Tibial artery (tissue), 4 donors: ENCODE measurements at regions not wholly inside any gene's neighbourhood (a gene's known extent, or its start where the extent isn't known, plus 50 kb on each side); places are given as distances from the start of the nearest gene placed in this dataset.
A peak's percentile ranks its signal among the peaks of the same experiment; 100 is the strongest.

Experiments
- DNase-seq, 2 donors: peaks; one replicate each; pipeline ENCODE4 v3.0.0-alpha.2; 2019
- H3K27ac ChIP-seq, 2 donors: fragments of 200-600 bp; sonication (generic) in 1 of 2; 1 replicate in 1 of 2; 2 replicates in 1 of 2; pipeline ENCODE4 v1.5.1; 2018 to 2019; ENCODE audit warnings: mild to moderate bottlenecking in 1 of 2
- H3K27me3 ChIP-seq, 2 donors: fragments of 200-600 bp; sonication (generic) in 1 of 2; one replicate each; pipeline versions ENCODE4 v1.5.1 to v1.6.0; 2016 to 2019
- H3K36me3 ChIP-seq, 3 donors: fragments of 200-600 bp; sonication (generic) in 2 of 3; one replicate each; pipeline ENCODE4 v1.5.1; 2016 to 2019; ENCODE audit warnings: mild to moderate bottlenecking in 2 of 3
- H3K4me1 ChIP-seq, 4 donors: fragments of 200-600 bp; sonication (generic) in 2 of 4; 1 replicate in 3 of 4; 2 replicates in 1 of 4; pipeline ENCODE4 v1.5.1; 2016 to 2019
- H3K4me3 ChIP-seq, 2 donors: fragments of 200-600 bp; sonication (generic) in 1 of 2; 1 replicate in 1 of 2; 2 replicates in 1 of 2; pipeline ENCODE4 v1.5.1; 2018 to 2019; ENCODE audit warnings: mild to moderate bottlenecking in 2 of 2
- H3K9me3 ChIP-seq, 3 donors: fragments of 200-600 bp; sonication (generic) in 1 of 3; one replicate each; pipeline ENCODE4 v1.5.1; 2016 to 2019
- intact Hi-C: fragments of 100-400 bp; cut with DNase I; formaldehyde crosslinking; loops from one replicate; pipeline ENCODE4 v1.15.0; 2023; ENCODE audit warnings: low total_unique reads
- TF ChIP-seq, protein P1 (sequence below), 2 experiments: fragments of 200-600 bp in 1 of 2; fragments of 450-650 bp in 1 of 2; IDR thresholded peaks; one replicate each; pipeline ENCODE4 v1.5.1; 2017 to 2019; ENCODE audit warnings: antibody characterized with exemption in 2 of 2, mild to moderate bottlenecking in 1 of 2, moderate library complexity in 1 of 2

DNA sequence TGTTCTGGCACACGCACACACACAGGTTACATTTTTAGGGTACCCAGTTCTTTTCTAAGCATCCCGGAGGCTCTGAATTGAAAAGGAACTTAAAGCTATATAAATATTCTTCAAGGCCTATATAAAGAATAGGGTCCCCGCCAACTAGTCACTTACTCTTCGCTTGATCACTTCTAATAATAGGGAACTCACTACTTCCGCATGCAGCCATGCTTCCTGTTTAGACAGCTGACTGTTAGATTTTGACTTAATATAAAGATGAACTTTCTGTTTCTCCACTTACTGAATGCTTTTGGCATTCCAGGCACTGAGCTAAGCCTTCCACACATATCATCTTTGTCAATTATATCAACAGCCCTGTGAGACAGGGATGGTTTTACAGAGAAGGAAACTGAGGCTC, 259.6 kb downstream of the TSHZ3 start:
- H3K9me3 ChIP-seq = no peaks in the 10 kb centered on the region
- H3K4me1 ChIP-seq = no peaks in the 10 kb centered on the region
- TF ChIP-seq, protein P1, sequence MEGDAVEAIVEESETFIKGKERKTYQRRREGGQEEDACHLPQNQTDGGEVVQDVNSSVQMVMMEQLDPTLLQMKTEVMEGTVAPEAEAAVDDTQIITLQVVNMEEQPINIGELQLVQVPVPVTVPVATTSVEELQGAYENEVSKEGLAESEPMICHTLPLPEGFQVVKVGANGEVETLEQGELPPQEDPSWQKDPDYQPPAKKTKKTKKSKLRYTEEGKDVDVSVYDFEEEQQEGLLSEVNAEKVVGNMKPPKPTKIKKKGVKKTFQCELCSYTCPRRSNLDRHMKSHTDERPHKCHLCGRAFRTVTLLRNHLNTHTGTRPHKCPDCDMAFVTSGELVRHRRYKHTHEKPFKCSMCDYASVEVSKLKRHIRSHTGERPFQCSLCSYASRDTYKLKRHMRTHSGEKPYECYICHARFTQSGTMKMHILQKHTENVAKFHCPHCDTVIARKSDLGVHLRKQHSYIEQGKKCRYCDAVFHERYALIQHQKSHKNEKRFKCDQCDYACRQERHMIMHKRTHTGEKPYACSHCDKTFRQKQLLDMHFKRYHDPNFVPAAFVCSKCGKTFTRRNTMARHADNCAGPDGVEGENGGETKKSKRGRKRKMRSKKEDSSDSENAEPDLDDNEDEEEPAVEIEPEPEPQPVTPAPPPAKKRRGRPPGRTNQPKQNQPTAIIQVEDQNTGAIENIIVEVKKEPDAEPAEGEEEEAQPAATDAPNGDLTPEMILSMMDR (IDR thresholded peaks at IDR 0.05) = no peak
- no peak overlapping the region for H3K4me3 ChIP-seq
- peak in 1 of 2 donors; percentile 45 for DNase-seq
- H3K27ac ChIP-seq = no peak overlapping the region
- intact Hi-C loops = no loop called here
- no peaks in the 10 kb centered on the region for H3K36me3 ChIP-seq
- H3K27me3 ChIP-seq = no peaks in the 10 kb centered on the region

DNA sequence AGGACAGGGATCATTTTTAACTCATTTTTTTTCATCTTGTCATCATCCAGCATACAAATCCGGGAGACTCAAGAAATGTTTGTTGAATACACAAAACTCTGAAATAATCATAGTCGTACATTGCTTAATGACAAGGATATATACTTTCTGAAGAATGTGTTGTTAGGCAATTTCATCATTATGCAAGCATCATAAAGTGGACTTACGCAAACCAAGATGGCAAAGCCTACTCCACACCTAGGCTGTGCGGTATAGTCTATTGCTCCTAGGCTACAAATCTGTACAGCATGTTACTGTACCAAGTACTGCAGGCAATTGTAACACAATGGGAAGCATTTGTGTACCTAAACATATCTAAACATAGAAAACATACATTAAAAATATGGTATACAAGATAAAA, 264.1 kb downstream of the TSHZ3 start:
- H3K27me3 ChIP-seq = no peaks in the 10 kb centered on the region
- H3K4me1 ChIP-seq = no peaks in the 10 kb centered on the region
- intact Hi-C loops = no loop called here
- no peak overlapping the region for H3K27ac ChIP-seq
- TF ChIP-seq, protein P1 (IDR thresholded peaks at IDR 0.05) = no peak
- DNase-seq = no peak
- no peaks in the 10 kb centered on the region for H3K36me3 ChIP-seq
- H3K9me3 ChIP-seq = no peaks in the 10 kb centered on the region
- H3K4me3 ChIP-seq = no peak overlapping the region

DNA sequence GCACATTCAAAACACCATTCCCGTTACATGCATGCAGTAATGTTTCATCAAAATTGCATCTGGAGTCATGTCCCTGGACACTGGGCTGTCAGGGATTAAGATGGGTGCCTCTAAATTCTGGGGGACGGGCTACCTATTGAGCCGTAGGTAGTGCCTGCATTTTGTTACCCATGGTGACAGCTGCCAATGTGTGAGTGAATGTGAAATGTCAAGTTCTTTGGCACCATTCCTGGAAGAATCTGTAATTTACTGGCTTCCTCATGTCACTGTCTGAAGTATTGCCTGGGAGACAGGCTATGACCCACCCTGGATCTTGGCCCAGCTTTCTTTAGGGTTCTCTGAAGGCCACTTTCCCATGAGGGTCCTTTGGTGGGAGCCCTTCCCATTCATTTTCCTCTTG, 266.1 kb downstream of the TSHZ3 start:
- Histone ChIP-seq H3K36me3 (no peaks in the 10 kb centered on the region), H3K27me3 (no peaks in the 10 kb centered on the region), H3K9me3 (no peaks in the 10 kb centered on the region), H3K4me1 (no peaks in the 10 kb centered on the region), H3K4me3 (no peak overlapping the region), H3K27ac (no peak overlapping the region)
- TF ChIP-seq, protein P1 (IDR thresholded peaks at IDR 0.05) = no peak
- intact Hi-C loops = no loop called here
- no peak for DNase-seq

DNA sequence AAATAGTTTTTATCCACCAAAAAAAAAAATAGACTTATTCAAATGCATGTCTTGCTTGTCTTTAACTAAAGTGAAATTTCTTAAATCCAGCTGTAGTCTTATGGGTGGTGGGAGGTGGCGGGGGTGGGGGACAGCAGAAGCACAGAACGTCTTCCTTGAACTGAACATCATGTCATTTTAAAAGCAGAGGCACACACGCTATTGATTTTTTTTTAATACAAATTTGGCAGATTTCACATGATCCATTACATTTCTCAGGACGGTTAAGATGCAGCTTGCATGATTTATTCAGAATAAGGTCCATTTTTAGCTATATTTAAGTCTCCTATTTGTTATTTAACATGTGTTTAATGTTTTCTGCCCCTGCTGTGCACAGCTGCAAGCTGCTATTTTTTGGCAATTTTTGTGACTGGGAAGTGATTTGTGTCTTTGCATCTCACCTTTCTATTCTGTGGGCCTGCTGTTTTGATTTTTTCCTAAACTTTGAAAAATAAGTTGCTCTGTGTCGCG, 274.0 kb downstream of the TSHZ3 start:
- DNase-seq = no peak
- intact Hi-C loops = no loop called here
- no peaks in the 10 kb centered on the region for H3K27me3 ChIP-seq
- no peak overlapping the region for H3K4me3 ChIP-seq
- H3K36me3 ChIP-seq = no peaks in the 10 kb centered on the region
- no peaks in the 10 kb centered on the region for H3K9me3 ChIP-seq
- H3K4me1 ChIP-seq = no peaks in the 10 kb centered on the region
- TF ChIP-seq, protein P1 (IDR thresholded peaks at IDR 0.05) = no peak
- H3K27ac ChIP-seq = no peak overlapping the region

DNA sequence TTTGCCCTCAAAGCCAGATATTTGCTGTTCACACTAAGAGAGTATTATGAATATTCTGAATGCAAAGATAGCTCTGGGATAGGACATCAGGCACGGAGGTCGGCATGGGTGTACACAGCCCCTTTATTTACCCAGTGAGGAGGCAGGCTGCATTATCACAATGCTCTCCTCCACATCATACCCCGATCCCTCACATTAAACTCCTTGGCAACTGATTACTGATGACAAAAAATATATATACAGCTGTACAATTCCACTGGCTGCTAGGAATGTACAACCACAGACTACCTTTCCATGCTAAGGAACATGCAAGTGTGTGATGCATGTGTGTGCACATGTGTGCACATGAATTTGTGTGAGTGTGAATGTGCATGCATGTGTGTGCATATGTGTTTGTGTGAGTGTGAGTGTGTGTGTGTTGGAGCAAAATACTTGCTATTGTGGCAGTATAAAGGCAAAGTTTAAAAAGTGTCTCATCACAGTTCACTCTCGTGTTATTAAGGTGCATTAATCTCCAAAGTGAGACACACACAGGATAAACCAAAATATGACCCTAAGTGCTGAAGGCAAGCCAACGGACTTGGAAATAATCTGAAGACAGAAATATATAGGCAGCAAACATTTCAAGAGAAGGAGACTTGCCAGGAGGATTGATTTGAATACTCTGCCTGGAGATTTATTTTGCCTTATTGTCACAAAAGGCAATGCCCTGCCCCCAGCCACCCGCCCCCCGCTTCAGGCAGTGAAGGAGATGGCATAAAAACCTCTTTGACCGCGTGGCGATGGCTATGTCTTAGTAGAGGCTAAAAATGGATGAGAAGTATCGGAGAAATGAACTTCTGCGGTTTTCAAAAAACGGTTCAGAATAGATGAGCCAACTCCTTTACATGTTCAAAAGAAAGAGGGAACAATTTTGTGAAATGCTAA, 274.8 kb downstream of the TSHZ3 start:
- Histone ChIP-seq H3K4me3 (no peak overlapping the region), H3K9me3 (no peaks in the 10 kb centered on the region), H3K27me3 (no peaks in the 10 kb centered on the region), H3K4me1 (no peaks in the 10 kb centered on the region), H3K36me3 (no peaks in the 10 kb centered on the region), H3K27ac (no peak overlapping the region)
- TF ChIP-seq, protein P1 (IDR thresholded peaks at IDR 0.05) = no peak
- no peak for DNase-seq
- intact Hi-C loops = no loop called here
